ENCODE measurements at regions not wholly inside any gene's neighbourhood (a gene's known extent, or its start where the extent isn't known, plus 50 kb on each side); places are given as distances from the start of the nearest gene placed in this dataset.

DNA sequence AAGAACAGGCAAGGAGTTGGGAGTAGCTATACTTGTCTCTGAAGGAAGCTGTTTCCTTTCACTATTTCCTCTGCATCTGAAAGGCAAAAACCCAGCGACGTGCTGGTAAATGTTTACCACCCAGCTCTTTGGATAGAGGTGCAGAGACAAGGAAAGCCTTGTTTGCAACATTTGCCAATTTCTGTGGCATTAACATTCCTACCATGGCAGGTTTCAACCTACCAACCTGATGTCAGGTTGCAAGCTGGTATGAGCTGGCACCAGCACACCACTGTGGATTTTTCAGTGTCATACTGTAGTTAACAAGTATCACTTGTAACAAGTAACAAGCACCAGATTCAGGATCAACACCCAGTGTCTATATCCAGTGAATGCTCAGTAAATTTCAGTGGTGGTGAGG, 294.8 kb upstream of the TMPO start:
- no peak for FAIRE-seq
- TF ChIP-seq, protein P1, sequence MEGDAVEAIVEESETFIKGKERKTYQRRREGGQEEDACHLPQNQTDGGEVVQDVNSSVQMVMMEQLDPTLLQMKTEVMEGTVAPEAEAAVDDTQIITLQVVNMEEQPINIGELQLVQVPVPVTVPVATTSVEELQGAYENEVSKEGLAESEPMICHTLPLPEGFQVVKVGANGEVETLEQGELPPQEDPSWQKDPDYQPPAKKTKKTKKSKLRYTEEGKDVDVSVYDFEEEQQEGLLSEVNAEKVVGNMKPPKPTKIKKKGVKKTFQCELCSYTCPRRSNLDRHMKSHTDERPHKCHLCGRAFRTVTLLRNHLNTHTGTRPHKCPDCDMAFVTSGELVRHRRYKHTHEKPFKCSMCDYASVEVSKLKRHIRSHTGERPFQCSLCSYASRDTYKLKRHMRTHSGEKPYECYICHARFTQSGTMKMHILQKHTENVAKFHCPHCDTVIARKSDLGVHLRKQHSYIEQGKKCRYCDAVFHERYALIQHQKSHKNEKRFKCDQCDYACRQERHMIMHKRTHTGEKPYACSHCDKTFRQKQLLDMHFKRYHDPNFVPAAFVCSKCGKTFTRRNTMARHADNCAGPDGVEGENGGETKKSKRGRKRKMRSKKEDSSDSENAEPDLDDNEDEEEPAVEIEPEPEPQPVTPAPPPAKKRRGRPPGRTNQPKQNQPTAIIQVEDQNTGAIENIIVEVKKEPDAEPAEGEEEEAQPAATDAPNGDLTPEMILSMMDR (IDR thresholded peaks at IDR 0.05; ENCODE audit: insufficient read depth, missing control alignments) = no peak

DNA sequence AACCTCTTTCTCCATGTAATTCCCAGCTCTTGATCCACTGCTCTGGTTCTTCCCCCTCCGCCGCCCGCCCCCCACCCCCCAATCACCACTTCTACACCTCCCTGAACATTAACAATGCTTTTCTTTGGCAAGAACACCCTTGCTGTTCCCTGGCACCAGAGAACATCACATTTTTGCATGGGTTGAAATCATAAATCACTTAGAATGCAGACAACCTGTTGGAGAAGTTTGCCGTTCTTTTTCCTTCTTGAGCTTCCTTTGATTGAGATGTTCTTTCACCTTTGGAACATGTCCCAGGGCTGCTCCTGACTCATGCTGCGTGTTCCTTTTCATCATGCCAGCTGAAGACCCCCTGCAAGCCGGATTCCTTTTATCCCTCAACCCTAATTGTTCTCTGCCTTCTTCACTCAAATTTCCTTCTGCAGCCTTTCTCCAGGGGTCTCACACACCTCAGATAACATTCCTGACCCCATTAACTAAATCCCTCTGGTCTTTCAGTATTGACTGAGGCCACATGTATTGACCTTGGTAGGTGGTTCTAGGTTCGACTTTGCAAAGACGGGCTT, 294.1 kb upstream of the TMPO start:
- DNase-seq (ENCODE audit: insufficient read length, low spot score) (no peak), FAIRE-seq (no peak)
- TF ChIP-seq, protein P1 (IDR thresholded peaks at IDR 0.05; ENCODE audit: insufficient read depth, missing control alignments) = no peak

More for the DNA sequence above, 294.8 kb upstream of the TMPO start:
- no peak for DNase-seq (ENCODE audit: insufficient read length, low spot score)

DNA sequence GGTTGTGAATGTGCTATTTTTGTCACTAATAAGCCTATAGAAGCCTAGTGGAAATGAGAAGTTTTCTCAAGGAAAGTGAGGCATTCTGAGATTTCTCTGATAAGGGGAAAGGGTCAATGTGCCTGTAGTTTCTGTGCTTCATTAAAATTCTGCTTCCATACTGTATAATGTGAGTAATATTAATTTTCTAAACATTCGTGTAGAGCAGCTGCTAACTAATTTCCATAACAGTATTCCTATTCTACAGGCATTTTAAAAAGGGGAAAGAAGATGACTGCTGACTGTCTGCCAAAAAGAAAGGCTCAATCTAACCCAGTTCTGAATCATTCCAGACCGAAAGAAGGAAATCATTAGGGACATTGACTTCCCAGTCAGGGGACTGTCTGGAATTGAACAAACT, 293.3 kb upstream of the TMPO start:
- DNase-seq (ENCODE audit: insufficient read length, low spot score) = no peak
- TF ChIP-seq, protein P1 (IDR thresholded peaks at IDR 0.05; ENCODE audit: insufficient read depth, missing control alignments) = no peak
- no peak for FAIRE-seq

DNA sequence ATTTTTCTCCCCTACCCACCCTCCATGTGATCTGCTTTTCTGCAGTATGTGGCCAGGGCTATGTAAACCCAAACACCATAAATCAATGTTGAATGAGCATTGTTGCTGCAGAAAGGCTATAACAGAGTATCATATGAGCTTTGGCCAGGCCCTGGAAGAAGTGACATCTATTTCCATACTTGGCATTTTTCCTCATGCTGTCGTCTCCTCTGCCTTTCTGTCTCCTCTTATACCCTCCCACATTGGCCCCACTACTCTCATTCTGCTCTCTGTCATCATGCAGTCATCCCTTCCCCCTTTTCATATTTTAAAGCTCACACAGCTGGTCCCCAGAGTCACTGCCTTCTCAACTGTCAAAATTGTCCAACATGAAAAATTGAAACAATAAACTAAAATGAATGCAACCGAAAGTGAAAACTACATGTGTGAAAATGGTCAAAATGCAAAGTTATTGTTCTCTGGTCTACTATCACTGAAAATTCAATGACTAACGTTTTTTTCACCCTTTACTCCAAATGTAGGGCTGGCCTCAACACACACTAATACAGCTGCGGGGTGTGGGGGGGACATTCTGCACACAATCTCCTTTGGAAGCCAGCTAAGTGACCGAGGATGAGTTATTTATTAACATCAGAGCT, 290.7 kb upstream of the TMPO start:
- TF ChIP-seq, protein P1 (IDR thresholded peaks at IDR 0.05; ENCODE audit: insufficient read depth, missing control alignments) = no peak
- FAIRE-seq (no peak), DNase-seq (ENCODE audit: insufficient read length, low spot score) (no peak)

DNA sequence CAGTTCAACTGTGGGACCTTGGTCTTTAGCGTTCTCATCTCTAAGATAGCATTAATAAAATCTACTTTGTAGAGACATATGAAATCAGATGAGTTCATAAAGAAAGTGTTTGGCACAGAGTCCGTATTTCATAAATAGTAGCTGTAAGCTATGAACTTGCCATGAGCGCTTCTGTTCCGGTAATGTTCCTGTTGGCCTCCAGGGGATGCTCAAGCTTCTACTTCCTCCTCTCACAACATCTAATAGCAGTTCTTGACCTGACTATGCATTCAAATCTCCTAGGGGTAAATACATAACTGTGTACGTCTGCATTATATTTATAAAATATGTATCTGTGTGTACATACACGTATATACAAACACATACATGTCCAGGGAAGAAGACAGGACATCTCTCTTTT, 288.2 kb upstream of the TMPO start:
- TF ChIP-seq, protein P1 (IDR thresholded peaks at IDR 0.05; ENCODE audit: insufficient read depth, missing control alignments) = peak; percentile 27
- FAIRE-seq (no peak), DNase-seq (ENCODE audit: insufficient read length, low spot score) (no peak)

DNA sequence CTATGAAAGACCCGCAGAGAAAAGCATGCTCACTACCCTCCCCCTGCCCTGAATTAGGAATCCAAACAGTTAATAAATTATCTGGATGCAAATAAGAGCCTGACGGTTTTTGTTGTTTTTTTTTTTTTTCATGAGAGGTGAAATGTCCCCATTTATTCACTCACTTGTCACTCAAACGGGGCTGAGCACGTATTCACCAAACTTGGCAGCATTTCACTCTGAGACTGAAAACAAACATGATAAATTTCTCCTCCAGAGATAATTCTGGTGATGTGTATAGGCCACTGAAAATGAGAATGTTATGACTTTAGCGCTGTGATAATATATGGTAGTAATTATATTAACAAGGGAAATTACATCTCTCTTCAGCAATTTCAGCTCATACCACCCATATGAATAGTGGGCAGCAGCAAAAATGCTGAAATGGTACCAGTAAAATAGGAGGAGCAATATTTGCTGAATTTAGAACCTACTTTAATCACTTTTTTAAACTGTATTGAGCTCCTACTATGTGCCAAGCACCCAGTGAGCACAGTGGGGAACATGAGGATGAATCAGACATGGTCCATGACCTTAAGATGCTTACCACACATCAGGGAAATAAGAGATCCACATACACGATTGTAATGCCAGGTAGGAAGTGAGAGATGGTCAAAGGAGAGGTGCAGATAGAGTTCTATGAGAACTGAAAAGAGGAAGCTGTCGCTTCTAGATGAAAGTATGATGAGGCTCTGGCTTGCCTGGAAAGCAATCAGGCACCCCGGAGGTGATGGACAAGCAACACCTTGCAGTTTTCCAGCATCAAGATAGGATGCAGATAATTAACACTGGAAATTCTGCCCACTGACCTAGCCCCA, 286.5 kb upstream of the TMPO start:
- TF ChIP-seq, protein P1 (IDR thresholded peaks at IDR 0.05; ENCODE audit: insufficient read depth, missing control alignments) = no peak
- FAIRE-seq (no peak), DNase-seq (ENCODE audit: insufficient read length, low spot score) (no peak)
